ENCODE measurements at regions not wholly inside any gene's neighbourhood (a gene's known extent, or its start where the extent isn't known, plus 50 kb on each side); places are given as distances from the start of the nearest gene placed in this dataset.

- TF ChIP-seq, protein P1, sequence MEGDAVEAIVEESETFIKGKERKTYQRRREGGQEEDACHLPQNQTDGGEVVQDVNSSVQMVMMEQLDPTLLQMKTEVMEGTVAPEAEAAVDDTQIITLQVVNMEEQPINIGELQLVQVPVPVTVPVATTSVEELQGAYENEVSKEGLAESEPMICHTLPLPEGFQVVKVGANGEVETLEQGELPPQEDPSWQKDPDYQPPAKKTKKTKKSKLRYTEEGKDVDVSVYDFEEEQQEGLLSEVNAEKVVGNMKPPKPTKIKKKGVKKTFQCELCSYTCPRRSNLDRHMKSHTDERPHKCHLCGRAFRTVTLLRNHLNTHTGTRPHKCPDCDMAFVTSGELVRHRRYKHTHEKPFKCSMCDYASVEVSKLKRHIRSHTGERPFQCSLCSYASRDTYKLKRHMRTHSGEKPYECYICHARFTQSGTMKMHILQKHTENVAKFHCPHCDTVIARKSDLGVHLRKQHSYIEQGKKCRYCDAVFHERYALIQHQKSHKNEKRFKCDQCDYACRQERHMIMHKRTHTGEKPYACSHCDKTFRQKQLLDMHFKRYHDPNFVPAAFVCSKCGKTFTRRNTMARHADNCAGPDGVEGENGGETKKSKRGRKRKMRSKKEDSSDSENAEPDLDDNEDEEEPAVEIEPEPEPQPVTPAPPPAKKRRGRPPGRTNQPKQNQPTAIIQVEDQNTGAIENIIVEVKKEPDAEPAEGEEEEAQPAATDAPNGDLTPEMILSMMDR (conservative IDR thresholded peaks at IDR 0.05; ENCODE audit: low read length) = no peak
- no peak overlapping the region for H3K4me3 ChIP-seq (ENCODE audit: low read length)
- DNase-seq (ENCODE audit: low read depth) = no peak
These were observed 1690.5 kb downstream of the KCNT2 start for GRCh38 chr1:194917769-194918168.

DNA sequence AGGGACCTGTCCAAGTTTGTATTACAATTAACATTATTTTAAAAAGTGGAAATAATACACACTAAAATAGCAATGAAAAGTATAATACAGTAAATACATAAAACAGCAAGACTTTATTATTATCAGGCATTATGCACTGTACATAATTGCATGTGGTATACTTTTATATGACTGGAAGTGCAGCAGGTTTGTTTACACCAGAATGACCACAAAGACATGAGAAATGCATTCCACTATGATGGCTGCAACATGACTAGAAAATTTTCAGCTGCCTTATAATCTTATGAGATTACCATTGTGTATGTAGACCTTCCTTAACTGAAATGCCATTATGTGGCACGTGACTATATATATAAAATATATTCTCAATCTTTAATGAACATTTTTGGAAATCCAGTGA is 1699.6 kb downstream of the KCNT2 start:
- no peak overlapping the region for H3K4me3 ChIP-seq (ENCODE audit: low read length)
- DNase-seq (ENCODE audit: low read depth) = no peak
- TF ChIP-seq, protein P1 (conservative IDR thresholded peaks at IDR 0.05; ENCODE audit: low read length) = no peak

- no peak overlapping the region for H3K4me3 ChIP-seq (ENCODE audit: low read length)
- DNase-seq (ENCODE audit: low read depth) = no peak
- TF ChIP-seq, protein P1 (conservative IDR thresholded peaks at IDR 0.05; ENCODE audit: low read length) = no peak
These were observed 1704.7 kb downstream of the KCNT2 start for GRCh38 chr1:194903524-194903923.

- no peak for DNase-seq (ENCODE audit: low read depth)
- no peak overlapping the region for H3K4me3 ChIP-seq (ENCODE audit: low read length)
- TF ChIP-seq, protein P1 (conservative IDR thresholded peaks at IDR 0.05; ENCODE audit: low read length) = no peak
These were observed 1702.9 kb upstream of the B3GALT2 start for GRCh38 chr1:194889310-194889709.

DNA sequence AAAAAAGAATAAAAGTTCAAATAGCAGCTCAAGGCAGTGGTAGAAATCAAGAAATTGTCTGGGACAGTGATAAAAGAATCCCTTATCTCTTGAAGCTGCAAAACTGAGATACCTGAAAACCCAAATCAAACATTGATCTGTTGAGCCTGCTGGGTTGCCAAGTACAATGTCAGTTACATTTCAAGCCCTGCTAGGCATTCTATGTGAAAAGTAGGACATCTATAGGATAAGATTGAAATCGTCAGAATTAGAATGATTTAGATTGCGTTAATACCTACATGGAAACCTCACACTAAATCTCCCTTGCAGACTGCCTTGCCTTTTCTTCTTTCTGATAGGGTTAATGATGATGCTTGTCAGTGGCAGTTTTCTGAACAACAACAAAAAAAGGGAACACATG is 1684.4 kb upstream of the B3GALT2 start:
- no peak overlapping the region for H3K4me3 ChIP-seq (ENCODE audit: low read length)
- DNase-seq (ENCODE audit: low read depth) = no peak
- TF ChIP-seq, protein P1 (conservative IDR thresholded peaks at IDR 0.05; ENCODE audit: low read length) = no peak

- no peak overlapping the region for H3K4me3 ChIP-seq (ENCODE audit: low read length)
- no peak for DNase-seq (ENCODE audit: low read depth)
- TF ChIP-seq, protein P1 (conservative IDR thresholded peaks at IDR 0.05; ENCODE audit: low read length) = no peak
These were observed 1679.7 kb upstream of the B3GALT2 start for GRCh38 chr1:194866153-194866552.

DNA sequence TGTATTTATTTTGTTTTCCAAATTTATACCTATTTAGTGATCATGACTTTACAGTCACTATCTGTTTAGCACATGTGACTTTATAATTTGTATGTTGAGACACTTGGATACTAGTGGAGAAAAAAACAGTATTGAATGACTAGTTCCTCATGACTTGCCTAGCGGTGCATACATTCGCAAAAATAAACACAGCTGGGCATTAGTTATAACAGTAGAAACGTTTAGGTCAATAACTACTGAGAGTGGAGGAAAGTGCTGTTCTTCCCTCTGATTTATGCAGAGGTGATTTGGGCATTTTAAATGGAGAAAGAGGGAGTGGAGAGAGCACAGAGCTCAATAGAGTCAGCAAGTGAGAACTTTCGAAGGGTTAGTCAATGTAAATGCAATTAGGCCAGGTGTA is 1679.0 kb upstream of the B3GALT2 start:
- TF ChIP-seq, protein P1 (conservative IDR thresholded peaks at IDR 0.05; ENCODE audit: low read length) = no peak
- no peak overlapping the region for H3K4me3 ChIP-seq (ENCODE audit: low read length)
- DNase-seq (ENCODE audit: low read depth) = no peak
